Epithelial cell of proximal tubule (primary cell): ENCODE measurements at regions not wholly inside any gene's neighbourhood (a gene's known extent, or its start where the extent isn't known, plus 50 kb on each side); places are given as distances from the start of the nearest gene placed in this dataset.

Experiments used
- DNase-seq: peaks from one replicate; pipeline ENCODE4 v3.0.0-alpha.2; 2011; ENCODE audit warnings: low read depth
- H3K4me3 ChIP-seq: 2 replicates; pipeline ENCODE4 v1.5.1; 2011; ENCODE audit warnings: low read depth, mild to moderate bottlenecking, low read length
- CTCF ChIP-seq: conservative IDR thresholded peaks from 2 replicates; pipeline ENCODE4 v1.5.1; 2012; ENCODE audit warnings: low read depth, mild to moderate bottlenecking, low read length

- DNase-seq = no peak
- no peak for TF ChIP-seq CTCF
- no peak overlapping the region for H3K4me3 ChIP-seq
Observed at GRCh38 chr14:49991491-49991890, 98.6 kb downstream of the ARF6 start.

GRCh38 chr14:49992036-49992435 is 99.2 kb downstream of the ARF6 start:
- H3K4me3 ChIP-seq = no peak overlapping the region
- DNase-seq = no peak
- no peak for TF ChIP-seq CTCF

DNA sequence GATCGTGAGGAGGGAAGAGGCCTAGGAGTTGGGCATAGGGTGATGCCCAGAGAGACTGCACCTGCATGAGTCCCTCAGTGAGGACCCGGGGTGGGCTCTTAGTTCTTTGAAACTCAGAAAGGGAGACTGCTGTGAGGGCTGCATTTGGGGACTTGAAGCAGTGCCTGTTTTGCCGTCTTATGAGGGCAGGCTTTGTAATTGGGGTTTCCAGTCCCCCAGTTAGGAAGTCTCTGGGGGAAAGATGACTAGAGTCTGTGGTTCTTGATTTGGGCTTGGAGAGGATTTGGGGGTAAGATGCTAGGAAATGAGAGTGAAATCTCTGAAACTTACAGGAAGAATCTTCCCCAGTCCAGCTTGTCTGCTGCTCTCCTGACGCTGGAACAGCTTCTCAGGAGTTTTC is 99.6 kb downstream of the ARF6 start:
- DNase-seq = no peak
- TF ChIP-seq CTCF = no peak
- no peak overlapping the region for H3K4me3 ChIP-seq

DNA sequence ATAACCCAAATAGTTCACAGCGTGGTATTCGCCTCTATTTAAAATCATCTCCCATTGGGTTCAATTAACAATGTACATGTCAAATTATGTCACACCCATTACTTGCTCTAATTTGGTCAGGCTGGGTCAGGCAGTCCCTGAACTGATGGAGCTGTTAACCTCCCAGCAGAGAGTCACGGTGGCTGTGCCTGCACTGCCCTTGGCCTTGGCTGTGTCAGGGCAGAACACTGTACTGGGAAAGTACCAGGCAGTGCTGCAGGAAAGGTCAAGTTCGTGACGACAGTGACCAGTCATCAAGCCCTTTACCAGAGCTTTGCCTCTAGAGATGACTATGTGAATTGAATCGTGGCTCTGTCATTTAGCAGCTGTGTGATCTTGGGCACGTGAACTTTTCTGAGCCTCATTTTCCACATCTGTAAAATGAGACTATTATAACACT is 100.0 kb downstream of the ARF6 start:
- no peak for DNase-seq
- no peak overlapping the region for H3K4me3 ChIP-seq
- no peak for TF ChIP-seq CTCF

GRCh38 chr14:49993565-49993964 is 100.7 kb downstream of the ARF6 start:
- no peak overlapping the region for H3K4me3 ChIP-seq
- TF ChIP-seq CTCF = no peak
- DNase-seq = no peak

GRCh38 chr14:49994951-49995561 is 102.2 kb downstream of the ARF6 start:
- no peak overlapping the region for H3K4me3 ChIP-seq
- TF ChIP-seq CTCF = no peak
- DNase-seq = no peak

DNA sequence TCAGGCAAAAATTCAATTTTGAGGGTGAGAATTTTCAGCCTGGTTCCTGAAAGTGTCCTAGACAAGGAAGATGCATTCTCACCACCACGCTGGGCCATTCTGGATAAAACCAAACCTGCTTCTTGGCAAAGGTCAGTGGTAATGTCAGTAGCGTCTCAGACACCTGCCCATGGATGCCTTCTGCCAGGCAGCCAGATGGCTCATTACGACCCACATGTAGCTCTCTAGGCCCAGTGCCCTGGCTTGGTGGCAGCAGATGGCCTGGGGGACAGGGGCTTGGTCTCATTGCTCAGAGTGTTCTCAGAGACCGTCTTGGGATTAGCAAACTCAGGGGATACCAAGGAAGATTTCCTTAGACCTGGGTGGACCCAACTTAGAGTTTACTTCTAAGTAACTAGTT is 105.1 kb downstream of the ARF6 start:
- no peak for DNase-seq
- no peak for TF ChIP-seq CTCF

More for the DNA sequence above, 105.1 kb downstream of the ARF6 start:
- no peak overlapping the region for H3K4me3 ChIP-seq
